HepG2 (cell line): ENCODE measurements at regions not wholly inside any gene's neighbourhood (a gene's known extent, or its start where the extent isn't known, plus 50 kb on each side); places are given as distances from the start of the nearest gene placed in this dataset.

Experiments used
- NCOA2 ChIP-seq: sonication (generic); formaldehyde crosslinking; IDR thresholded peaks from 2 replicates; pipeline ENCODE4 v1.8.0; 2022; ENCODE audit warnings: inconsistent platforms
- PCBP1 ChIP-seq: fragments of 200-400 bp; formaldehyde crosslinking; IDR thresholded peaks from 2 replicates; pipeline ENCODE4 v1.6.1; 2017; ENCODE audit warnings: mild to moderate bottlenecking, low read depth, low read length, borderline replicate concordance
- SIX4 ChIP-seq: sonication (generic); formaldehyde crosslinking; IDR thresholded peaks from 2 replicates; pipeline ENCODE4 v1.4.0; 2020; ENCODE audit warnings: missing genetic modification reagents
- SP1 ChIP-seq, 2 experiments: fragments of 450-650 bp in 1 of 2; sonication (generic) in 1 of 2; formaldehyde crosslinking in 1 of 2; IDR thresholded peaks; 2 replicates each; pipeline versions ENCODE4 v1.4.0 to v1.6.1; 2016 to 2020; ENCODE audit warnings: missing genetic modification reagents in 1 of 2
- TP53 ChIP-seq: sonication (generic); formaldehyde crosslinking; conservative IDR thresholded peaks from 2 replicates; pipeline ENCODE4 v1.4.0; 2020; ENCODE audit warnings: missing genetic modification reagents
- ZNF441 ChIP-seq: sonication (generic); formaldehyde crosslinking; IDR thresholded peaks from 2 replicates; pipeline ENCODE4 v1.7.0; 2021; ENCODE audit warnings: missing genetic modification reagents, borderline replicate concordance
- ZNF501 ChIP-seq: sonication (generic); formaldehyde crosslinking; IDR thresholded peaks from 2 replicates; pipeline ENCODE4 v1.5.1; 2020; ENCODE audit warnings: mild to moderate bottlenecking, moderate library complexity, missing genetic modification reagents
- ZNF672 ChIP-seq: sonication (generic); formaldehyde crosslinking; IDR thresholded peaks from 2 replicates; pipeline ENCODE4 v1.8.1; 2022; ENCODE audit warnings: missing genetic modification reagents
- TF ChIP-seq, protein P1 (sequence below), 2 experiments: fragments of 450-650 bp in 1 of 2; sonication (generic) in 1 of 2; formaldehyde crosslinking in 1 of 2; IDR thresholded peaks; 2 replicates each; pipeline versions ENCODE4 v1.6.1 to v1.8.0; 2016 to 2022; ENCODE audit warnings: antibody characterized with exemption in 1 of 2, mild to moderate bottlenecking in 1 of 2, missing genetic modification reagents in 1 of 2
- TF ChIP-seq, protein P2 (sequence below): sonication (generic); formaldehyde crosslinking; IDR thresholded peaks from 2 replicates; pipeline ENCODE4 v1.9.0; 2021; ENCODE audit warnings: missing genetic modification reagents, mild to moderate bottlenecking, borderline replicate concordance
- TF ChIP-seq, protein P3 (sequence below): sonication (generic); formaldehyde crosslinking; IDR thresholded peaks from 2 replicates; pipeline ENCODE4 v1.9.0; 2021; ENCODE audit warnings: missing genetic modification reagents, borderline replicate concordance
- TF ChIP-seq, protein P4 (sequence below): sonication (generic); formaldehyde crosslinking; IDR thresholded peaks from 2 replicates; pipeline ENCODE4 v1.4.0; 2020; ENCODE audit warnings: mild to moderate bottlenecking, low read depth, missing genetic modification reagents
- TF ChIP-seq, protein P5 (sequence below): sonication (generic); formaldehyde crosslinking; conservative IDR thresholded peaks from 2 replicates; pipeline ENCODE4 v1.8.0; 2022; ENCODE audit warnings: low read depth, missing genetic modification reagents

DNA sequence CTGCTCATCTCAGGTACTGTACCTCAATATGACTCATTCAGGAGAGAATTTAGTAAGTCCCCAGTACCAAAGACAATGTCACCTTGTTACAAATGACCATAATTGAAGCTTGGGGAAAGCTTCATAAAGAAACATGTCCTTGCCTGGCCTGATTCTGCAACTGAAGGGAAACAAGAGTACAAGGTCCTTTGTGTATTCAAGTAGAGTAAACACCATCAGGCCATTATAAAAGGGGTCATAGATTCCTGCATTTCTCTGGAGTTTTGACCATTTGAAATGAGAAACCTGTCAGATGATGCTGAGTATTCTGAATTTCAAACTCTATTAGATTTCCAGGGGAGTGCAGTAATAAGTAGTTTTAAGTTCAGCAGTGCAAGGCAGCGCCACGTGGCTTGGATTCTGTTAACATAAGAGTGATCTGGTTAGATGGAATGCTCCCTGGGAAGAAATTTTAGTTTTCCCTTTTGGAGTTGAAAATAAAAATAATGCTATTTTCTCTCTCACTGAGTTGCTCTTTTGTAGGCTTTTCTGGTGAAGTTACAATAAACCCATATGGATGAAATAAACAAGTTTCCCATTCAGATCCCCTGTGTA lies 1054.3 kb downstream of the EPHA7 start (continued):
- TF ChIP-seq, protein P1, sequence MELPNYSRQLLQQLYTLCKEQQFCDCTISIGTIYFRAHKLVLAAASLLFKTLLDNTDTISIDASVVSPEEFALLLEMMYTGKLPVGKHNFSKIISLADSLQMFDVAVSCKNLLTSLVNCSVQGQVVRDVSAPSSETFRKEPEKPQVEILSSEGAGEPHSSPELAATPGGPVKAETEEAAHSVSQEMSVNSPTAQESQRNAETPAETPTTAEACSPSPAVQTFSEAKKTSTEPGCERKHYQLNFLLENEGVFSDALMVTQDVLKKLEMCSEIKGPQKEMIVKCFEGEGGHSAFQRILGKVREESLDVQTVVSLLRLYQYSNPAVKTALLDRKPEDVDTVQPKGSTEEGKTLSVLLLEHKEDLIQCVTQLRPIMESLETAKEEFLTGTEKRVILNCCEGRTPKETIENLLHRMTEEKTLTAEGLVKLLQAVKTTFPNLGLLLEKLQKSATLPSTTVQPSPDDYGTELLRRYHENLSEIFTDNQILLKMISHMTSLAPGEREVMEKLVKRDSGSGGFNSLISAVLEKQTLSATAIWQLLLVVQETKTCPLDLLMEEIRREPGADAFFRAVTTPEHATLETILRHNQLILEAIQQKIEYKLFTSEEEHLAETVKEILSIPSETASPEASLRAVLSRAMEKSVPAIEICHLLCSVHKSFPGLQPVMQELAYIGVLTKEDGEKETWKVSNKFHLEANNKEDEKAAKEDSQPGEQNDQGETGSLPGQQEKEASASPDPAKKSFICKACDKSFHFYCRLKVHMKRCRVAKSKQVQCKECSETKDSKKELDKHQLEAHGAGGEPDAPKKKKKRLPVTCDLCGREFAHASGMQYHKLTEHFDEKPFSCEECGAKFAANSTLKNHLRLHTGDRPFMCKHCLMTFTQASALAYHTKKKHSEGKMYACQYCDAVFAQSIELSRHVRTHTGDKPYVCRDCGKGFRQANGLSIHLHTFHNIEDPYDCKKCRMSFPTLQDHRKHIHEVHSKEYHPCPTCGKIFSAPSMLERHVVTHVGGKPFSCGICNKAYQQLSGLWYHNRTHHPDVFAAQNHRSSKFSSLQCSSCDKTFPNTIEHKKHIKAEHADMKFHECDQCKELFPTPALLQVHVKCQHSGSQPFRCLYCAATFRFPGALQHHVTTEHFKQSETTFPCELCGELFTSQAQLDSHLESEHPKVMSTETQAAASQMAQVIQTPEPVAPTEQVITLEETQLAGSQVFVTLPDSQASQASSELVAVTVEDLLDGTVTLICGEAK (IDR thresholded peaks at IDR 0.05), result no peak
- TF ChIP-seq, protein P1 (CRISPR knock-in tag; IDR thresholded peaks at IDR 0.05), result no peak
- TF ChIP-seq PCBP1 (no peak), ZNF672 (CRISPR knock-in tag) (no peak), NCOA2 (CRISPR knock-in tag) (peak; percentile 91), SP1 (IDR thresholded peaks at IDR 0.05) (no peak), SP1 (CRISPR knock-in tag; IDR thresholded peaks at IDR 0.05) (no peak), SIX4 (CRISPR knock-in tag) (peak; percentile 75; the same call in 1 of the 2 replicates), TP53 (CRISPR knock-in tag) (no peak), ZNF501 (CRISPR knock-in tag) (no peak), ZNF441 (CRISPR knock-in tag) (no peak)
- TF ChIP-seq, protein P2, sequence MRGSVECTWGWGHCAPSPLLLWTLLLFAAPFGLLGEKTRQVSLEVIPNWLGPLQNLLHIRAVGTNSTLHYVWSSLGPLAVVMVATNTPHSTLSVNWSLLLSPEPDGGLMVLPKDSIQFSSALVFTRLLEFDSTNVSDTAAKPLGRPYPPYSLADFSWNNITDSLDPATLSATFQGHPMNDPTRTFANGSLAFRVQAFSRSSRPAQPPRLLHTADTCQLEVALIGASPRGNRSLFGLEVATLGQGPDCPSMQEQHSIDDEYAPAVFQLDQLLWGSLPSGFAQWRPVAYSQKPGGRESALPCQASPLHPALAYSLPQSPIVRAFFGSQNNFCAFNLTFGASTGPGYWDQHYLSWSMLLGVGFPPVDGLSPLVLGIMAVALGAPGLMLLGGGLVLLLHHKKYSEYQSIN (CRISPR knock-in tag), result no peak
- TF ChIP-seq, protein P3, sequence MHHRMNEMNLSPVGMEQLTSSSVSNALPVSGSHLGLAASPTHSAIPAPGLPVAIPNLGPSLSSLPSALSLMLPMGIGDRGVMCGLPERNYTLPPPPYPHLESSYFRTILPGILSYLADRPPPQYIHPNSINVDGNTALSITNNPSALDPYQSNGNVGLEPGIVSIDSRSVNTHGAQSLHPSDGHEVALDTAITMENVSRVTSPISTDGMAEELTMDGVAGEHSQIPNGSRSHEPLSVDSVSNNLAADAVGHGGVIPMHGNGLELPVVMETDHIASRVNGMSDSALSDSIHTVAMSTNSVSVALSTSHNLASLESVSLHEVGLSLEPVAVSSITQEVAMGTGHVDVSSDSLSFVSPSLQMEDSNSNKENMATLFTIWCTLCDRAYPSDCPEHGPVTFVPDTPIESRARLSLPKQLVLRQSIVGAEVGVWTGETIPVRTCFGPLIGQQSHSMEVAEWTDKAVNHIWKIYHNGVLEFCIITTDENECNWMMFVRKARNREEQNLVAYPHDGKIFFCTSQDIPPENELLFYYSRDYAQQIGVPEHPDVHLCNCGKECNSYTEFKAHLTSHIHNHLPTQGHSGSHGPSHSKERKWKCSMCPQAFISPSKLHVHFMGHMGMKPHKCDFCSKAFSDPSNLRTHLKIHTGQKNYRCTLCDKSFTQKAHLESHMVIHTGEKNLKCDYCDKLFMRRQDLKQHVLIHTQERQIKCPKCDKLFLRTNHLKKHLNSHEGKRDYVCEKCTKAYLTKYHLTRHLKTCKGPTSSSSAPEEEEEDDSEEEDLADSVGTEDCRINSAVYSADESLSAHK (CRISPR knock-in tag), result no peak
- TF ChIP-seq, protein P4, sequence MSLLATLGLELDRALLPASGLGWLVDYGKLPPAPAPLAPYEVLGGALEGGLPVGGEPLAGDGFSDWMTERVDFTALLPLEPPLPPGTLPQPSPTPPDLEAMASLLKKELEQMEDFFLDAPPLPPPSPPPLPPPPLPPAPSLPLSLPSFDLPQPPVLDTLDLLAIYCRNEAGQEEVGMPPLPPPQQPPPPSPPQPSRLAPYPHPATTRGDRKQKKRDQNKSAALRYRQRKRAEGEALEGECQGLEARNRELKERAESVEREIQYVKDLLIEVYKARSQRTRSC, result no peak
- TF ChIP-seq, protein P5, sequence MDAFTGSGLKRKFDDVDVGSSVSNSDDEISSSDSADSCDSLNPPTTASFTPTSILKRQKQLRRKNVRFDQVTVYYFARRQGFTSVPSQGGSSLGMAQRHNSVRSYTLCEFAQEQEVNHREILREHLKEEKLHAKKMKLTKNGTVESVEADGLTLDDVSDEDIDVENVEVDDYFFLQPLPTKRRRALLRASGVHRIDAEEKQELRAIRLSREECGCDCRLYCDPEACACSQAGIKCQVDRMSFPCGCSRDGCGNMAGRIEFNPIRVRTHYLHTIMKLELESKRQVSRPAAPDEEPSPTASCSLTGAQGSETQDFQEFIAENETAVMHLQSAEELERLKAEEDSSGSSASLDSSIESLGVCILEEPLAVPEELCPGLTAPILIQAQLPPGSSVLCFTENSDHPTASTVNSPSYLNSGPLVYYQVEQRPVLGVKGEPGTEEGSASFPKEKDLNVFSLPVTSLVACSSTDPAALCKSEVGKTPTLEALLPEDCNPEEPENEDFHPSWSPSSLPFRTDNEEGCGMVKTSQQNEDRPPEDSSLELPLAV (CRISPR knock-in tag), result no peak
